Neural cell (in vitro differentiated cells): ENCODE measurements at regions not wholly inside any gene's neighbourhood (a gene's known extent, or its start where the extent isn't known, plus 50 kb on each side); places are given as distances from the start of the nearest gene placed in this dataset.
"Not testable (repeated sequence)": the region's sequence is repeated elsewhere in the genome, so short reads cannot be mapped to it uniquely, and the experiment has no call there.

Experiments used
- CTCF ChIP-seq: fragments of 450-650 bp; IDR thresholded peaks from 2 replicates; pipeline ENCODE4 v1.5.1; 2014; ENCODE audit warnings: antibody characterized with exemption, mild to moderate bottlenecking, moderate library complexity; ENCODE audit not compliant: poor library complexity, severe bottlenecking
- EZH2 ChIP-seq: fragments of 200-600, 300-800 bp; shearing (Covaris generic), sonication (generic); IDR thresholded peaks from 2 replicates; pipeline ENCODE4 v1.6.1; 2014; ENCODE audit warnings: antibody characterized with exemption, low read length, borderline replicate concordance, mild to moderate bottlenecking; ENCODE audit not compliant: insufficient read depth, poor library complexity, severe bottlenecking
- POLR2AphosphoS5 ChIP-seq: IDR thresholded peaks from 2 replicates; pipeline ENCODE4 v1.6.1; 2012
- TAF1 ChIP-seq: IDR thresholded peaks from 2 replicates; pipeline ENCODE4 v1.6.1; 2012; ENCODE audit warnings: low read depth
- TF ChIP-seq, protein P1 (sequence below): IDR thresholded peaks from 2 replicates; pipeline ENCODE4 v1.6.1; 2012; ENCODE audit warnings: borderline replicate concordance

DNA sequence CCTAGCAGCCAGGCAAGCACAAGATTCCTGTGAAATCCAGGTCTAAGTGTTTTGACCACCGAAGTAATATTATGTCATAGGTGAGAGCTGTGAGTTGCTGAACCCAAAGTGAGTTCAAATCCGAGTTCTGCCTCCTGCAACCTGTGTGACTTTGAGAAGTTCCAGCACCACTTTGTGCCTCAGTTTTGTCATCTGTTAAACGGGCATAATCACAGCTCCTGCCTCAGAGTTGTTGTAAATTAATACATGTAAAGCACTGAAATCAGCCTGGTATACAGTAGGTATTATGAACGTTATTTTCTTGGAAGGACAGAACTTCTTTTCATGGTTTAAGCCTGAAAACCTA lies 152.5 kb upstream of the ALDH3B2 start:
- not testable (repeated sequence) for TF ChIP-seq CTCF, TAF1, POLR2AphosphoS5, EZH2
- TF ChIP-seq, protein P1, sequence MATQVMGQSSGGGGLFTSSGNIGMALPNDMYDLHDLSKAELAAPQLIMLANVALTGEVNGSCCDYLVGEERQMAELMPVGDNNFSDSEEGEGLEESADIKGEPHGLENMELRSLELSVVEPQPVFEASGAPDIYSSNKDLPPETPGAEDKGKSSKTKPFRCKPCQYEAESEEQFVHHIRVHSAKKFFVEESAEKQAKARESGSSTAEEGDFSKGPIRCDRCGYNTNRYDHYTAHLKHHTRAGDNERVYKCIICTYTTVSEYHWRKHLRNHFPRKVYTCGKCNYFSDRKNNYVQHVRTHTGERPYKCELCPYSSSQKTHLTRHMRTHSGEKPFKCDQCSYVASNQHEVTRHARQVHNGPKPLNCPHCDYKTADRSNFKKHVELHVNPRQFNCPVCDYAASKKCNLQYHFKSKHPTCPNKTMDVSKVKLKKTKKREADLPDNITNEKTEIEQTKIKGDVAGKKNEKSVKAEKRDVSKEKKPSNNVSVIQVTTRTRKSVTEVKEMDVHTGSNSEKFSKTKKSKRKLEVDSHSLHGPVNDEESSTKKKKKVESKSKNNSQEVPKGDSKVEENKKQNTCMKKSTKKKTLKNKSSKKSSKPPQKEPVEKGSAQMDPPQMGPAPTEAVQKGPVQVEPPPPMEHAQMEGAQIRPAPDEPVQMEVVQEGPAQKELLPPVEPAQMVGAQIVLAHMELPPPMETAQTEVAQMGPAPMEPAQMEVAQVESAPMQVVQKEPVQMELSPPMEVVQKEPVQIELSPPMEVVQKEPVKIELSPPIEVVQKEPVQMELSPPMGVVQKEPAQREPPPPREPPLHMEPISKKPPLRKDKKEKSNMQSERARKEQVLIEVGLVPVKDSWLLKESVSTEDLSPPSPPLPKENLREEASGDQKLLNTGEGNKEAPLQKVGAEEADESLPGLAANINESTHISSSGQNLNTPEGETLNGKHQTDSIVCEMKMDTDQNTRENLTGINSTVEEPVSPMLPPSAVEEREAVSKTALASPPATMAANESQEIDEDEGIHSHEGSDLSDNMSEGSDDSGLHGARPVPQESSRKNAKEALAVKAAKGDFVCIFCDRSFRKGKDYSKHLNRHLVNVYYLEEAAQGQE, result not testable (repeated sequence)
